MM.1S (cell line): ENCODE measurements at regions not wholly inside any gene's neighbourhood (a gene's known extent, or its start where the extent isn't known, plus 50 kb on each side); places are given as distances from the start of the nearest gene placed in this dataset.
"Not testable (repeated sequence)": the region's sequence is repeated elsewhere in the genome, so short reads cannot be mapped to it uniquely, and the experiment has no call there.

Source experiments
- CTCF ChIP-seq: fragments of 300-600 bp; sonication (generic); IDR thresholded peaks from 2 replicates; pipeline ENCODE4 v1.5.1; 2016; ENCODE audit warnings: antibody characterized with exemption, low read length, mixed read lengths
- EZH2 ChIP-seq: fragments of 300-600 bp; sonication (generic); optimal IDR thresholded peaks from 2 replicates; pipeline ENCODE3; 2017; ENCODE audit warnings: low read depth, mild to moderate bottlenecking, antibody characterized with exemption, low read length, mixed read lengths
- EZH2phosphoT487 ChIP-seq: fragments of 300-600 bp; sonication (generic); IDR thresholded peaks from 2 replicates; pipeline ENCODE4 v1.6.1; 2018; ENCODE audit warnings: antibody characterized with exemption, low read length

- not testable (repeated sequence) for TF ChIP-seq CTCF, EZH2phosphoT487, EZH2
These were observed 76.4 kb upstream of the XKR3 start for GRCh38 chr22:16901579-16901978.
